ENCODE measurements at regions not wholly inside any gene's neighbourhood (a gene's known extent, or its start where the extent isn't known, plus 50 kb on each side); places are given as distances from the start of the nearest gene placed in this dataset.

- TF ChIP-seq CTCF (conservative IDR thresholded peaks at IDR 0.05; ENCODE audit: low read length) (no peak), EZH2phosphoT487 (IDR thresholded peaks at IDR 0.05; ENCODE audit: borderline replicate concordance, low read depth, low read length) (no peak)
Measured at GRCh38 chr6:55101157-55101556, 73.2 kb upstream of the HCRTR2 start.
